ENCODE measurements at regions not wholly inside any gene's neighbourhood (a gene's known extent, or its start where the extent isn't known, plus 50 kb on each side); places are given as distances from the start of the nearest gene placed in this dataset.

DNA sequence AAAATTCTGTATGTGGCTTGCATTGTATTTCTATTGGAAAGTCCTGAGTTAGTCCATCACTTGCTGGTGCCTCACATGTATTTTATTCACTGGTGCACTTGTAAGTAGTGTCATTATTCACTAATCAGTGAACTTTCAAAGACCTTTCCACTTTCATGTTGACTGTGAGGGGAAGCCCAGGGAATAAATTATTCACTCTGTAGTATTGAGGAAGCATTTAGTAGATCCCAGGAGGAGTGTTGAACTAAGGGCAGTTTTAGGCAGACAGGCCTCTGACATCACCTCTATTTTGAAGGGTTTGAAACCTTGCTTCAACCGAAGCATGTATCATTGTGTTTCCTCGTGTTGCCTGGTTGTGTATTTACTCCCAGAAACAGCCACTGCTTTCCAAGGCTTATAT is 705.4 kb upstream of the RIOK2 start:
- Histone ChIP-seq H3K9ac (ENCODE audit: low read depth, low read length) (no peak overlapping the region), H3K36me3 (ENCODE audit: insufficient read depth, low read length) (no peaks in the 10 kb centered on the region), H3K9me3 (ENCODE audit: control insufficient read depth, insufficient read depth, low read length) (no peaks in the 10 kb centered on the region), H3K4me1 (ENCODE audit: insufficient read depth, low read length) (no peaks in the 10 kb centered on the region)

GRCh38 chr5:97891971-97892370 is 708.9 kb upstream of the RIOK2 start:
- Histone ChIP-seq H3K4me1 (ENCODE audit: insufficient read depth, low read length) (no peaks in the 10 kb centered on the region), H3K9ac (ENCODE audit: low read depth, low read length) (no peak overlapping the region), H3K36me3 (ENCODE audit: insufficient read depth, low read length) (no peaks in the 10 kb centered on the region), H3K9me3 (ENCODE audit: control insufficient read depth, insufficient read depth, low read length) (no peaks in the 10 kb centered on the region)

DNA sequence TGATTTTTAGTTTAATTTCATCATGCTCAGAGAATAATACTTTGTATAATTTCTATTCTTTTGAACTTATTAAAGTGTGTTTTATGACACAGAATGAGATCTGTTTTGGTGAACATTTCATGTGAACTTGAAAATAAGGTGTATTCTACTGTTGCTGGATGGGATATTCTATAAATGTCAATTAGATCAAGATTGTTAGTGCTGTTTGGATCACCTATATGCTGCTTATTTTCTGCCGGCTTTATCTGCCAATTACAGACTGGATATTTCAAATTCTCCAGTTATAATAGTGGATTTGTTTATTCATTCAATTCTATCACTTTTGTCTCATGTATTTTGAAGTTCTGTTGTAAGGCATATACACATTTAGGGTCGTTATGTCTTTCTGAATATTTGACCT is 720.7 kb upstream of the RIOK2 start:
- Histone ChIP-seq H3K9me3 (ENCODE audit: control insufficient read depth, insufficient read depth, low read length) (peaks cover 9% of the 10 kb centered on the region; the same call in 1 of the 2 replicates), H3K9ac (ENCODE audit: low read depth, low read length) (no peak overlapping the region), H3K4me1 (ENCODE audit: insufficient read depth, low read length) (no peaks in the 10 kb centered on the region), H3K36me3 (ENCODE audit: insufficient read depth, low read length) (no peaks in the 10 kb centered on the region)

- Histone ChIP-seq H3K9ac (ENCODE audit: low read depth, low read length) (no peak overlapping the region), H3K9me3 (ENCODE audit: control insufficient read depth, insufficient read depth, low read length) (peaks cover 9% of the 10 kb centered on the region; the same call in 1 of the 2 replicates), H3K4me1 (ENCODE audit: insufficient read depth, low read length) (no peaks in the 10 kb centered on the region), H3K36me3 (ENCODE audit: insufficient read depth, low read length) (no peaks in the 10 kb centered on the region)
Measured at GRCh38 chr5:97906135-97906534, 723.1 kb upstream of the RIOK2 start.

DNA sequence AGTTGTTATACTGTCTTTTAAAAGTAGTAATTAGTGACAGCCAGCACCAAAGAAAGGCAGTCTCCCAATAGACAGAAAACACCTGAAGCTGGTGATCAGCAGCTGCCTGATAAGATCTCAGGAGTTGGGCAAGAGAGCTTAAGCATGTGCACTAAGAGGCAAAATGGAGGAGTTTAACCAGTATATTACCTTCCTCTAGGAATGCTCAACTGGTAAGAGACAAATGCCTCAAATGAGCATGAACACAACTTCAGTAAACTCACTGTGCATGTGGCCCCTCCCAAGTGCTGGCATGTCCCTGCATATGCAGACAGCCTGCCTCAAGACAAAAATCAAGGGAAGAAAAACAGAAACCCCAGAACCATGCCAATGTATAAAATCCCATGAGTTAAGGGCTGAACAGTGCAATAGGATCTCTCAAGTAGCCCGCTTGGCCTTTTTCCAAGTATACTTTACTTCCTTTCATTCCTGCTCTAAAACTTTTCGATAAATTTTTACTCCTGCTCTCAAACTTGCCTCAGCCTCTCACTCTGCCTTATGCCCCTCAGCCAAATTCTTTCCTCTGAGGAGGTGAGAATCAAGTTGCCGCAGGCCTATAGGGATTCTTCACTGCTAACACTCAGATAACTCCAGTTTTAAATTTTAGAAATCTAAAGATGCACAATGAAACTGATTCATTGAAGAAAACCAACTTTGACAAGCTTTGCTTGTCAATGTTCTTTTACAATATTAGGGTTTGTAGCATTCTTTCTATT is 724.8 kb upstream of the RIOK2 start:
- H3K9me3 ChIP-seq (ENCODE audit: control insufficient read depth, insufficient read depth, low read length) = peaks cover 9% of the 10 kb centered on the region; the same call in 1 of the 2 replicates
- no peaks in the 10 kb centered on the region for H3K4me1 ChIP-seq (ENCODE audit: insufficient read depth, low read length)
- H3K36me3 ChIP-seq (ENCODE audit: insufficient read depth, low read length) = no peaks in the 10 kb centered on the region
- no peak overlapping the region for H3K9ac ChIP-seq (ENCODE audit: low read depth, low read length)

- H3K4me1 ChIP-seq (ENCODE audit: insufficient read depth, low read length) = no peaks in the 10 kb centered on the region
- H3K9ac ChIP-seq (ENCODE audit: low read depth, low read length) = no peak overlapping the region
- no peaks in the 10 kb centered on the region for H3K36me3 ChIP-seq (ENCODE audit: insufficient read depth, low read length)
- peaks cover 3% of the 10 kb centered on the region; the same call in 1 of the 2 replicates for H3K9me3 ChIP-seq (ENCODE audit: control insufficient read depth, insufficient read depth, low read length)
Measured at GRCh38 chr5:97909541-97909940, 726.5 kb upstream of the RIOK2 start.

GRCh38 chr5:97914483-97914882 is 731.4 kb upstream of the RIOK2 start:
- H3K36me3 ChIP-seq (ENCODE audit: insufficient read depth, low read length) = no peaks in the 10 kb centered on the region
- H3K4me1 ChIP-seq (ENCODE audit: insufficient read depth, low read length) = no peaks in the 10 kb centered on the region
- H3K9ac ChIP-seq (ENCODE audit: low read depth, low read length) = no peak overlapping the region
- no peaks in the 10 kb centered on the region for H3K9me3 ChIP-seq (ENCODE audit: control insufficient read depth, insufficient read depth, low read length)

DNA sequence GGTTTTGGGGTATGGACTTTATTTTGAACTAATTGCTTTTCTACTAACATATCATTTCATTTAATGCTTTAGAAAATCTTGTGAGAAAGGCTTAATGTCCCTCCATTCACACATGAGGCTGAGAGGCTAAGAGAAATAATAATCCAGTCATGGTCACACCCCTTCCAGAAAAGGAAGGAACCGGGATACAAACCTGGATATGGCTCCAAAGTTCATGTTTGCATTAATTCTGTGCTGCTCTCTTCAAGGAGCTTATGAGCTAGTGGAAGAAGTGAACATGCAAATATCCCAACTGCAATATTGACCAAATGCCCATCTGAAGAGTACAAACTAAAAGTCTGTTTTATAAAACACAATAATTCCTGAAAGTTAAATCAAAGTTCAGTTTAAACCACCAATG is 732.1 kb upstream of the RIOK2 start:
- Histone ChIP-seq H3K9ac (ENCODE audit: low read depth, low read length) (no peak overlapping the region), H3K9me3 (ENCODE audit: control insufficient read depth, insufficient read depth, low read length) (no peaks in the 10 kb centered on the region), H3K4me1 (ENCODE audit: insufficient read depth, low read length) (no peaks in the 10 kb centered on the region), H3K36me3 (ENCODE audit: insufficient read depth, low read length) (no peaks in the 10 kb centered on the region)

DNA sequence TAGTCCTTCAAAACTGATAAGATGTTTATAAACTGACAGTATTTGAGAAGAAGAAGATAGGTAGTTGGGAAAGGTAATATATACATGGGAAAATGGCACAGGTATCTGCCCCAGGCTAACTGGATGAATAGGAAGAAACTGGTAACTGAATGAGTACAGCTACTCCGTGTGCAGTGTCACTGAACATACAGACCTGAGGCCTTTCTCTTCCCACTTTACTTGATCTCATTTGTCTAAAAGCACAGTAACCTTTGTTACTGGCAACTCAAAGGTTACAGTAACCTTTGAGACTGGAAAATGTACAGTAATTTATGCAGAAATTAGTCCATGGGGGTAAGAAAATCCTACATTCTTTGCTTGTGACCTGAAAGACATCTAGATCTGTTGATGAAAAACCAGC is 735.0 kb upstream of the RIOK2 start:
- Histone ChIP-seq H3K36me3 (ENCODE audit: insufficient read depth, low read length) (no peaks in the 10 kb centered on the region), H3K4me1 (ENCODE audit: insufficient read depth, low read length) (no peaks in the 10 kb centered on the region), H3K9ac (ENCODE audit: low read depth, low read length) (no peak overlapping the region), H3K9me3 (ENCODE audit: control insufficient read depth, insufficient read depth, low read length) (no peaks in the 10 kb centered on the region)

DNA sequence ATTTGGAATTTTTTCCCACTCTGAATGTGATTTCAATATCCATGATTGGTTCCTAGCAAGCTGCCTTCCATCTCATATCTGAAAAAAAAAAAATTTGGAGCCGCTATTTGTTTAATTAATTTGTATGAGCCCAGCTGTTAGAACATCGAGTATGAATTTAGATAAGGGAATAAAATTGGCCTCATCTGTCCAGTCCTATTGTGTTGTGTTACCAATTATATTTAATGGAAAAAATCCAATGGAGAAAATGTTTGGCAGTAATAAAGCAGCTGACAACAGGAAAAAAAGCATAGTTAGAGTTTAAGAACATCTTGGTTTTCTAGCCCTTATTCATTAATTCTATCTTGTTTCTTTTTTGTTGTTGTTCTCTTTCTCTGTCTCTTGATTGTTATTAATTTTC is 735.6 kb upstream of the RIOK2 start:
- H3K9ac ChIP-seq (ENCODE audit: low read depth, low read length) = no peak overlapping the region
- H3K9me3 ChIP-seq (ENCODE audit: control insufficient read depth, insufficient read depth, low read length) = no peaks in the 10 kb centered on the region
- no peaks in the 10 kb centered on the region for H3K4me1 ChIP-seq (ENCODE audit: insufficient read depth, low read length)

DNA sequence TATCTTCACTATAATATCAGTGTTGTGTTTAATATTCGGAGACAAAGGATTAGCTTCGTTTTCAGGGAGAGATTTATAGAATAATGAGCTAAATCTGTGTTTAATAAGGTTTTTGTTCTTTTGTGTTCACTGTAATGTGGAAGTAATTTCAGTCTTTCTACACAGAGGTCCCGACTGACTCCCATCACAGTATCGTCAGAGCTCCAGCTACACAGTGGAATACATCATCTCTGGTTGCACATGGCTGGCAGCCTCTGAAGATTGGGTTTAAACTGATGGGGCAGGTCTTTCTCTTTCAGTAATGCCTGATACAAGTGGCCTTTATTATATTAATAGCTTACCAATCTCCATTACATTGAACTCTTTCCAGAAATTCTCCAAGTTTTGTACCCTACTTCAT is 736.7 kb upstream of the RIOK2 start:
- no peaks in the 10 kb centered on the region for H3K9me3 ChIP-seq (ENCODE audit: control insufficient read depth, insufficient read depth, low read length)
- no peaks in the 10 kb centered on the region for H3K4me1 ChIP-seq (ENCODE audit: insufficient read depth, low read length)
- no peaks in the 10 kb centered on the region for H3K36me3 ChIP-seq (ENCODE audit: insufficient read depth, low read length)
- H3K9ac ChIP-seq (ENCODE audit: low read depth, low read length) = no peak overlapping the region

More for the DNA sequence above, 735.6 kb upstream of the RIOK2 start:
- no peaks in the 10 kb centered on the region for H3K36me3 ChIP-seq (ENCODE audit: insufficient read depth, low read length)

GRCh38 chr5:97922776-97923175 is 739.7 kb upstream of the RIOK2 start:
- Histone ChIP-seq H3K4me1 (ENCODE audit: insufficient read depth, low read length) (no peaks in the 10 kb centered on the region), H3K9ac (ENCODE audit: low read depth, low read length) (no peak overlapping the region), H3K36me3 (ENCODE audit: insufficient read depth, low read length) (no peaks in the 10 kb centered on the region), H3K9me3 (ENCODE audit: control insufficient read depth, insufficient read depth, low read length) (no peaks in the 10 kb centered on the region)

GRCh38 chr5:97923496-97923895 is 740.4 kb upstream of the RIOK2 start:
- Histone ChIP-seq H3K36me3 (ENCODE audit: insufficient read depth, low read length) (no peaks in the 10 kb centered on the region), H3K4me1 (ENCODE audit: insufficient read depth, low read length) (no peaks in the 10 kb centered on the region), H3K9ac (ENCODE audit: low read depth, low read length) (no peak overlapping the region), H3K9me3 (ENCODE audit: control insufficient read depth, insufficient read depth, low read length) (no peaks in the 10 kb centered on the region)

DNA sequence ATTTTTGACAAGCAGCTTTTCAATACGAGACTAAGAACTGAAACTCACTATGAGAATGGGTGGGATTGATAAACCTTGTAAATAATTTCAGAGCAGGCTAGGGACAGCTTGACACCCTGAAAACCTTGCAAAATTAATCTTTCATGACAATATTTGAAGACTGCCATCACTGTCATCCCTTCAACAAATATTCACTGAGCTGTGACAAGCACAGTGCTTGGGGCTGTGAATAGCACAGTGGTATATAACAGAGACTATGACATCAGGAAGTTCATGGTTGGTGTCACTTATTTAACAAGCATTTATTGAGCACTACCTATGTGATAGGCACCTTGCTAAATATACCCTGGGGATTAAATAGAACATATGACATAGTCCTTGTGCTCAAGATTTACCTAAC is 741.0 kb upstream of the RIOK2 start:
- Histone ChIP-seq H3K4me1 (ENCODE audit: insufficient read depth, low read length) (no peaks in the 10 kb centered on the region), H3K9ac (ENCODE audit: low read depth, low read length) (no peak overlapping the region), H3K36me3 (ENCODE audit: insufficient read depth, low read length) (no peaks in the 10 kb centered on the region), H3K9me3 (ENCODE audit: control insufficient read depth, insufficient read depth, low read length) (no peaks in the 10 kb centered on the region)

DNA sequence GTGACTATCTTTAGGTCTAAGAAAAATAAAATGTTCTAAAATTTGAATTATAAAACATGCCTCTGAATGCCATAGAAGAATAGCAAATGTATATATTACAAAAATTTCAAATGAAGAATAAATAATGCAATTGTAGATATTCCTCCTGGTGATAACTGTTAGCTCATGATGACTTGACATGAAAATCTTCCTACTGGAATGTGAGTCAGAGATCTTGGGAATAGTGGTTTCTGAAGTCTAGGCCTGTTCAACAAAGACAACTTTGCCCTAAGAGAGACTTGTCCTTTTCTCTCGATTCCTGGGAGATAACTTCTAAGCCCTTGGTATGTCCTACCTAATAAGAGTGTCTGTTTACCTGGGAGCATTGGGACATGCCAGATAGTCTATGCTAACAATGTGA is 746.3 kb upstream of the RIOK2 start:
- Histone ChIP-seq H3K9me3 (ENCODE audit: control insufficient read depth, insufficient read depth, low read length) (no peaks in the 10 kb centered on the region), H3K36me3 (ENCODE audit: insufficient read depth, low read length) (no peaks in the 10 kb centered on the region), H3K4me1 (ENCODE audit: insufficient read depth, low read length) (no peaks in the 10 kb centered on the region), H3K9ac (ENCODE audit: low read depth, low read length) (no peak overlapping the region)

All from ES-I3 (cell line).